Fibroblast of the aortic adventitia (primary cell): ENCODE measurements at regions not wholly inside any gene's neighbourhood (a gene's known extent, or its start where the extent isn't known, plus 50 kb on each side); places are given as distances from the start of the nearest gene placed in this dataset.

Experiments used
- DNase-seq: peaks from one replicate; pipeline ENCODE4 v3.0.0-alpha.2; 2010; ENCODE audit warnings: low read depth
- H3K4me3 ChIP-seq: 2 replicates; pipeline ENCODE4 v1.5.1; 2011; ENCODE audit warnings: low read depth, mild to moderate bottlenecking, control low read depth, low read length, moderate library complexity
- TF ChIP-seq, protein P1 (sequence below): IDR thresholded peaks from 2 replicates; pipeline ENCODE4 v1.5.1; 2011; ENCODE audit warnings: mild to moderate bottlenecking, low read length, control low read depth, inconsistent platforms; ENCODE audit not compliant: insufficient read depth

DNA sequence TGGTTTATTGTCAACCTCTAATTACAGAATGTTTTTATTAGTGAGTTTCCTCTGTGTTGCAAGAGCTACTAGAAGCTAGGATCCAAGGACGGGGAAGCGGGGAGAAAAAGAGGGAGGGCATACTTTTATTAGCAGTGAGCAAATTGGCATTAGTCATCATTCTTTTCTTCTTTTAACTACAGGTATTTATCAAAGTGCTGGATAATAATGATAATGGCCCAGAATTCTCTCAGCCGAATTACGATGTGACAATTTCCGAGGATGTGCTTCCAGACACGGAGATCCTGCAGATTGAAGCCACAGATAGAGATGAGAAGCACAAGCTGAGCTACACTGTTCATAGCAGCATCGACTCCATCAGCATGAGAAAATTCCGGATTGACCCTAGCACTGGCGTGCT, 179.7 kb upstream of the MTNR1B start:
- H3K4me3 ChIP-seq: no peak overlapping the region
- DNase-seq: no peak
- TF ChIP-seq, protein P1, sequence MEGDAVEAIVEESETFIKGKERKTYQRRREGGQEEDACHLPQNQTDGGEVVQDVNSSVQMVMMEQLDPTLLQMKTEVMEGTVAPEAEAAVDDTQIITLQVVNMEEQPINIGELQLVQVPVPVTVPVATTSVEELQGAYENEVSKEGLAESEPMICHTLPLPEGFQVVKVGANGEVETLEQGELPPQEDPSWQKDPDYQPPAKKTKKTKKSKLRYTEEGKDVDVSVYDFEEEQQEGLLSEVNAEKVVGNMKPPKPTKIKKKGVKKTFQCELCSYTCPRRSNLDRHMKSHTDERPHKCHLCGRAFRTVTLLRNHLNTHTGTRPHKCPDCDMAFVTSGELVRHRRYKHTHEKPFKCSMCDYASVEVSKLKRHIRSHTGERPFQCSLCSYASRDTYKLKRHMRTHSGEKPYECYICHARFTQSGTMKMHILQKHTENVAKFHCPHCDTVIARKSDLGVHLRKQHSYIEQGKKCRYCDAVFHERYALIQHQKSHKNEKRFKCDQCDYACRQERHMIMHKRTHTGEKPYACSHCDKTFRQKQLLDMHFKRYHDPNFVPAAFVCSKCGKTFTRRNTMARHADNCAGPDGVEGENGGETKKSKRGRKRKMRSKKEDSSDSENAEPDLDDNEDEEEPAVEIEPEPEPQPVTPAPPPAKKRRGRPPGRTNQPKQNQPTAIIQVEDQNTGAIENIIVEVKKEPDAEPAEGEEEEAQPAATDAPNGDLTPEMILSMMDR: no peak

DNA sequence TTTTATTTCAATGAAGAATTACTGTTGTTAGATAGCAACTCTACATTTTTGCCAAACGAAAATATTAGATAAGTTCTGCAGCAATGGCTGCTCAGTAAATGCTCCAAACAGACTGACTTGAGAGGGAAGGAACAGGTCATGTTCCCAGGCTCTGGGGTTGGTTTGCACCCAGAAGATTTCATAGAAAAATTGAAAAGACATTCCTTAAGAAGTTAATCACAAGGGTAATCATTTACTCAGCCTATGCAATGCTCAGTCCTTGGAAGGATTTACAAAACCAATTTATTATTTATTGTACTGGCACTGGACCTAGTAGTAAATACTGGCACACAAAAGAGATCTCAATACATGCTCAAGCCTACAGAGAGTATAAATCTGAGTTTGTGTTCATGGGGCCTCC, 179.1 kb upstream of the MTNR1B start:
- TF ChIP-seq, protein P1: no peak
- DNase-seq: no peak
- no peak overlapping the region for H3K4me3 ChIP-seq

DNA sequence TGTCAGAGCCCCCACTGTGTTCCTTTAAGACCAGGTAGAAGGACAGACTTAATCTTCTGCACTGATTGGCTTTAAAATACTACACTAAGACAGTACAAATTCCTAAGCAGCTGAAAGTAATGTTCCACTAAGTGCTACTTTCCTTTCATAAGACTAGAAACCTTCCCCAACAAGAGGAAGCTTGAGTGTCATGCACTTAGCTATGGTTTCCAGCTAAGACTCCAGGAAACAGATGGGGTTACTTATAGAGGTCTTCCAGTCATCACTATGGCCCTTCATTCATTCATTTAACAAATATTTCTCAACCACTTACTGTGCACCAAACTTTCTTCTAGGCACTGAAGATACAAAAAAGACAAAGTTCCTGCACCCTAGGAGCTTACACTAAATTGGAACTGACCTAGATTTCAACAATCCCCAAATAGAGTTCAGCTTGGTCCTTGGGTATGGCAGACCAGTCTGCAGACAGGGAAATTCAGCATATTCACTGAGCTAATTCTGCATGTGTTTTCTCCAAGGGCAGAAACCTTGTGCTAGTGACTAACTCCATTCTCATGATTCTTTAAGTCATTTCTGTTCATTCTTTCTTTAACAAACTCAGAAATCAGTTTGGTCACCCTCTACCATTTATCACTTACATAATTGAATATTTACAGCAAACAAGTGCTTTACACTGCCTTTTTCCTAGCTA, 178.4 kb upstream of the MTNR1B start:
- TF ChIP-seq, protein P1: no peak
- no peak for DNase-seq
- no peak overlapping the region for H3K4me3 ChIP-seq

DNA sequence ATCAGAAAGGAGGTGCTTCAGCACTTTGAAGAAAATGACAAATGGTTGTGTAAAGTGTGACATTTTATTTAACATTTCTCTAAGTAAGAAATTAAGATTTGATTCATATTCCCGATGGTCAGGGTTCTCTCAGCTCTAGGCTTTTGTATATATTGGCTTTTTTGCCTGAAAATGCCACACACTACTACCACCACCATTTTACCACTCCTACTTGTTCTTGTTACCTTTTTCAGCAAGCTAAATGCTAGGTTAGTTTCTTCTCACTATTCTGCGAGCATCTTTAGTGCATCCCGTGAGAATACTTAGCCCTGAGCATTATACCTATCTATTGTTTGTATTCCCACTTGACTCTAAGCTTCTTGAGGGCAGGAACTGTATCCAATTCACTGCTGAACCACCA, 177.6 kb upstream of the MTNR1B start:
- TF ChIP-seq, protein P1: no peak
- H3K4me3 ChIP-seq: no peak overlapping the region
- no peak for DNase-seq

DNA sequence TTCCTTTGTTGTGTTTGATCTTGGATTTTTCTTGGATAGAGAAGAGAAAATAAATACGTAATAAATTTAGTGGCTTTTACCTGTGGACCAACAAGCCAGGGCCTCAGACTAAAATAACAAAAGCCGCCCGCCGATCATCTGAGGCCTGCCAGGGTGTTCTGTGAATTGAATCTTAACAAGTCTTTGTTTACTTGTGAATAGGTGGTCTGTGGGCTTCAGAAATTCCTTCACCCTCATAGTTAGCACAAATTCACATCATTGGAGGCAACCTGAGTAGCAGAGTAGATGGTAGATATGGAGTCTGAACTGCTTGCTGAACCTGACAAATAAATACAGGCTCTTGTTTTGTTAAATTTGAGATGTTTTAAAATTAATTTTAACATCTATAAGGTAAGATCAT, 176.3 kb upstream of the MTNR1B start:
- H3K4me3 ChIP-seq: no peak overlapping the region
- TF ChIP-seq, protein P1: no peak
- no peak for DNase-seq

DNA sequence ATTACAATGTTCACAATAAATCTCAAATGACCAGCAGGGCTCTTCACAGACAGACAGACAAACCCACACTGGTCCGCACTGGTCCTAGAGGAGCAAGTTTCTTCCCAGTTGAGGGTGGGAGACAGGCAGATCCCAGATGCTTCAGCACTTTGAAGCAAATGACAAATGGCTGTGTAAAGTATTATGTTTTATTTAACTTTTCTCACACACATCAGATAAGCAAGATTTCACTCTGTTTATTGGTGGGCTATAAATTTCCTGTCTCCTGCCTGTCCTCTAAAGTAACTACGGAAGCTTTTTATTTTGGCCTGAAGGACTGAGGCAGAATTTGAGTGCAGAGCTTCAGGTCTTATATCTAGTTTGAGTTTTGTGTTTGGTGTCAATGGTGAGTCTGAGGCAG, 174.7 kb upstream of the MTNR1B start:
- TF ChIP-seq, protein P1: no peak
- H3K4me3 ChIP-seq: no peak overlapping the region
- no peak for DNase-seq

DNA sequence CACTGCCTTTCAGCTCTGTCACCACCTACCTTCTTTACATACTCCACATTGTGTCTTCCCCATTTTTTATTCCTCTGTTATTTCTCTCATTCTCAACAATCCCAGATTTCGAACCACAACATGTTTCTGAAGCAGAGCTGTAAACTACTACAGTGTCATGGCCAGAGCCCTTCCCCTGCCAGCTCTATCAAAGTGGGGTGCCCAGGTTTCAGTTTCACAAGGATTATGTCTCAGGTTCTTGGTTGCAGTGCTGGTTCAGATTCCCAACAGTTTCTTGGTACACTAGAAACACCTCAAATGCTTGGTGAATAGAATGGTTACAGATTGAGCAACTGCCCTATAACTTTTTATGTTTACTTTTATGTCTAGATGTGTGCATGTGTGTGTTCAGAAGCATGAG, 172.7 kb upstream of the MTNR1B start:
- no peak for DNase-seq
- no peak overlapping the region for H3K4me3 ChIP-seq
- TF ChIP-seq, protein P1: no peak
